Esophagus (tissue), 2 donors: ENCODE measurements at regions not wholly inside any gene's neighbourhood (a gene's known extent, or its start where the extent isn't known, plus 50 kb on each side); places are given as distances from the start of the nearest gene placed in this dataset.
"Not testable (repeated sequence)": the region's sequence is repeated elsewhere in the genome, so short reads cannot be mapped to it uniquely, and the experiment has no call there.

ENCODE experiments used
- H3K27ac ChIP-seq, 2 donors: one replicate each; pipeline ENCODE4 v1.5.1; 2013; ENCODE audit warnings: low read depth in 2 of 2, mild to moderate bottlenecking in 2 of 2, inconsistent platforms in 1 of 2, low read length in 1 of 2, moderate library complexity in 1 of 2
- H3K27me3 ChIP-seq, 2 donors: one replicate each; pipeline ENCODE4 v1.6.1; 2013; ENCODE audit warnings: low read length in 2 of 2, control low read depth in 1 of 2, mild to moderate bottlenecking in 1 of 2; ENCODE audit not compliant: insufficient read depth in 2 of 2, control insufficient read depth in 1 of 2
- H3K36me3 ChIP-seq, 2 donors: one replicate each; pipeline ENCODE4 v1.6.1; 2013; ENCODE audit warnings: low read length in 1 of 2; ENCODE audit not compliant: control insufficient read depth in 2 of 2, insufficient read depth in 2 of 2
- H3K4me1 ChIP-seq, 2 donors: one replicate each; pipeline ENCODE4 v1.6.1; 2013; ENCODE audit warnings: low read length in 1 of 2; ENCODE audit not compliant: control insufficient read depth in 2 of 2, insufficient read depth in 2 of 2
- H3K4me3 ChIP-seq, 2 donors: one replicate each; pipeline ENCODE4 v1.5.1; 2013; ENCODE audit warnings: low read length in 2 of 2, mild to moderate bottlenecking in 2 of 2, low read depth in 1 of 2, moderate library complexity in 1 of 2
- H3K9me3 ChIP-seq, 2 donors: one replicate each; pipeline ENCODE4 v1.6.1; 2013; ENCODE audit warnings: mild to moderate bottlenecking in 2 of 2, low read depth in 1 of 2, low read length in 1 of 2, moderate library complexity in 1 of 2; ENCODE audit not compliant: control insufficient read depth in 2 of 2, insufficient read depth in 1 of 2
- WGBS, 2 donors: extraction: QIAGEN DNeasy Blood & Tissue Kit; methylation state at CpG; one replicate each; pipeline ENCODE4 v1.1.7; 2013; 5-methylcytosine and 5-hydroxymethylcytosine counted together
- donor health status: healthy with polysubstance abuse.
- donor health status: Bipolar disorder and iron deficiency.

- Histone ChIP-seq H3K4me3 (no peak overlapping the region), H3K9me3 (peaks cover 0 to 5% of the 10 kb centered on the region in 2 donors), H3K4me1 (no peaks in the 10 kb centered on the region), H3K27me3 (no peaks in the 10 kb centered on the region), H3K27ac (no peak overlapping the region), H3K36me3 (no peaks in the 10 kb centered on the region)
- 77 to 90% methylated on average over 2 of the region's 2 CpGs for WGBS, 2 donors
Measured at GRCh38 chr1:181250038-181250437, 161.5 kb downstream of the IER5 start.

GRCh38 chr1:181251001-181251712 is 162.7 kb downstream of the IER5 start:
- Histone ChIP-seq H3K4me3 (no peak overlapping the region), H3K27ac (no peak overlapping the region), H3K36me3 (no peaks in the 10 kb centered on the region), H3K9me3 (peaks cover 0 to 4% of the 10 kb centered on the region in 2 donors), H3K27me3 (no peaks in the 10 kb centered on the region), H3K4me1 (no peaks in the 10 kb centered on the region)
- WGBS, 2 donors = 28 to 29% methylated on average over 5 of the region's 5 CpGs

GRCh38 chr1:181251713-181252075 is 163.2 kb downstream of the IER5 start:
- H3K27ac ChIP-seq = no peak overlapping the region
- WGBS, 2 donors = 36 to 41% methylated on average over 6 of the region's 6 CpGs
- H3K27me3 ChIP-seq = no peaks in the 10 kb centered on the region
- H3K4me3 ChIP-seq = no peak overlapping the region
- peaks cover 0 to 4% of the 10 kb centered on the region in 2 donors for H3K9me3 ChIP-seq
- no peaks in the 10 kb centered on the region for H3K4me1 ChIP-seq
- no peaks in the 10 kb centered on the region for H3K36me3 ChIP-seq

GRCh38 chr1:181253601-181254000 is 165.1 kb downstream of the IER5 start:
- H3K4me3 ChIP-seq, H3K4me1 ChIP-seq, H3K36me3 ChIP-seq, H3K9me3 ChIP-seq, H3K27me3 ChIP-seq, H3K27ac ChIP-seq: not testable (repeated sequence)
- 45 to 48% methylated on average over 2 of the region's 2 CpGs for WGBS, 2 donors

GRCh38 chr1:181255270-181255929 is 166.9 kb downstream of the IER5 start:
- Histone ChIP-seq H3K36me3 (no peaks in the 10 kb centered on the region), H3K27me3 (no peaks in the 10 kb centered on the region), H3K4me3 (no peak overlapping the region), H3K4me1 (no peaks in the 10 kb centered on the region), H3K9me3 (peaks cover 0 to 4% of the 10 kb centered on the region in 2 donors), H3K27ac (no peak overlapping the region)
- WGBS, 2 donors = 52 to 53% methylated on average over 2 of the region's 2 CpGs

GRCh38 chr1:181257117-181257516 is 168.6 kb downstream of the IER5 start:
- Histone ChIP-seq H3K4me3 (no peak overlapping the region), H3K4me1 (no peaks in the 10 kb centered on the region), H3K27me3 (no peaks in the 10 kb centered on the region), H3K9me3 (peaks cover 0 to 4% of the 10 kb centered on the region in 2 donors), H3K36me3 (no peaks in the 10 kb centered on the region), H3K27ac (no peak overlapping the region)
- WGBS, 2 donors = 77 to 80% methylated on average over 5 of the region's 5 CpGs

- Histone ChIP-seq H3K27ac (no peak overlapping the region), H3K4me3 (no peak overlapping the region), H3K27me3 (no peaks in the 10 kb centered on the region), H3K4me1 (no peaks in the 10 kb centered on the region), H3K9me3 (peaks cover 0 to 4% of the 10 kb centered on the region in 2 donors), H3K36me3 (no peaks in the 10 kb centered on the region)
- 62 to 68% methylated on average over 5 of the region's 5 CpGs for WGBS, 2 donors
Measured at GRCh38 chr1:181259026-181259745, 170.7 kb downstream of the IER5 start.

- Histone ChIP-seq H3K4me1 (no peaks in the 10 kb centered on the region), H3K36me3 (no peaks in the 10 kb centered on the region), H3K9me3 (peaks cover 0 to 4% of the 10 kb centered on the region in 2 donors), H3K27ac (no peak overlapping the region), H3K4me3 (no peak overlapping the region), H3K27me3 (no peaks in the 10 kb centered on the region)
- 83 to 91% methylated on average over 3 of the region's 3 CpGs for WGBS, 2 donors
Measured at GRCh38 chr1:181260271-181260670, 171.8 kb downstream of the IER5 start.

- no peaks in the 10 kb centered on the region for H3K36me3 ChIP-seq
- H3K9me3 ChIP-seq = no peaks in the 10 kb centered on the region
- H3K4me3 ChIP-seq = no peak overlapping the region
- H3K4me1 ChIP-seq = no peaks in the 10 kb centered on the region
- no peaks in the 10 kb centered on the region for H3K27me3 ChIP-seq
- WGBS, 2 donors = 92 to 96% methylated on average over 1 of the region's 1 CpG
- no peak overlapping the region for H3K27ac ChIP-seq
Measured at GRCh38 chr1:181260994-181261393, 172.5 kb downstream of the IER5 start.
